ENCODE measurements at regions not wholly inside any gene's neighbourhood (a gene's known extent, or its start where the extent isn't known, plus 50 kb on each side); places are given as distances from the start of the nearest gene placed in this dataset.

GRCh38 chr5:108557686-108558085, 175.8 kb upstream of the FBXL17 start:
- TF ChIP-seq CTCF (IDR thresholded peaks at IDR 0.05) = no peak

DNA sequence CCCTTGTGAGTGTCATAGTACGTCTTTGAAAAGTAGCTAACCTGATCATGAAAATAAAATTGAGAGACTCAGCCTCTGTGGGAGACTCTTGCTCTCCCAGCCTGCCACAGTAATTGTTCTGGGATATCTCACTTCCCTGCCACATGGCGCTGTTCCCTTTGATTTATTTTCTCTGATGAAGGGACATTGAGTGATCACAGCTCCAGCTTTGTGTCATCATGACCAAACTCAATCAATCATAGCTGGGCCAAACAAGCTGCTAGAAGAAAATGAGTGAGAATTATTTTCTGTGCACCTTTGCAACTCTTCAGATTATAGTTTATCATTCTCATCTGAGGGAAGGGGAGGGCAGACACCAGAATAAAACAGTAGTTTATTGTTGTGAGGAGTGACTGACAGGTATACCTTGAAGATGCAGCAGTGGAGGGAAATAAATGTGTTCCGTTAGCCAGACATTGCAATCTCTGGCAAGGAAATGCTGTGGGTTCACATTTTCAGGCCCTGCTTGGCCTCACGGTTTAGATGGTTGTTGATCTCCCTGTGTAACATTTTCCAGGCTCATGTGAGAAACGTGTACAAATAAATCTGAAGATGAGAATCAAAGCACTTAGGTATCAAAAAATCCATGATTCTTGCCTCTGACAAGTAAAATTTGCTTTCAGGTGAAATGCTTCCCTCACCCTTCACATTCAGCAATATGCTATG, 174.7 kb upstream of the FBXL17 start:
- no peak for TF ChIP-seq CTCF (IDR thresholded peaks at IDR 0.05)

- no peak for TF ChIP-seq CTCF (IDR thresholded peaks at IDR 0.05)
Observed at GRCh38 chr5:108548684-108549596, 167.0 kb upstream of the FBXL17 start.

DNA sequence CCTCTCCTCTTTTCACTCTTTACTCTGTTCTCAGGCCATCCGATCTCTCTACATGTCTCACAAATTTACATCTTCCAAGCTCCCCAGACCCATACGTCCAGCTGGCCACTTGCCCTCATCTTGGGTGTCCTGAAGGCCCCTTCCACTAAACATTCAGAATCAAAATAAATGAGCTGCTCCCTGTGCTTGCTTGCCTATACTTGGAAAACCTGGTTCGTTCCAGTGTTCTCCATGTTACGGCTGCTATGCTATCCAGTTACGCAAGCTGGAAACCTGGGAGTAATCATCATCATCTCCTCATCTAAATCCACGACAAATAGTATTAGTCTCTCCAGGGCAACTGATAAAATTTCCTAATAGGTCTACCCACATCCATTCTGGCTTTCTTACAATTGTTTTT, 165.0 kb upstream of the FBXL17 start:
- no peak for TF ChIP-seq CTCF (IDR thresholded peaks at IDR 0.05)

GRCh38 chr5:108545301-108545700, 163.4 kb upstream of the FBXL17 start:
- TF ChIP-seq CTCF (IDR thresholded peaks at IDR 0.05) = no peak

DNA sequence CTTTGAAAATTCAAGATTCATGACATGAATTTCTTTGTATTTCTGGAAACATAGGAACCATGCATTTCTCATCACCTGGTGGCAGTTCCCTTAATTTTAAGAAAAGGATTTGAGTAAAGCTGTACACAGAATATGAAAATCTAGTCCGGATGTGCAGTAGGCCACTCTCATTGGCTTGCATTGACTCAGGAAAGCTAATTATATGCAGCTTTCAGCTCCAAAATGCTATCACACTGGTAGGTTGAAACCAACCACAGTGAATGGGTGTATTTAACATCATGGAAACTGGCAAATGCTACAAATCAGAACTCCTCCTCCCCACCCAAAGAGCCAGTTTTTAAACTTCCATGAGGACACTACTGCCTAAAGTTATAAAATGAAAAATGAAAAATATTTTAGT, 161.6 kb upstream of the FBXL17 start:
- TF ChIP-seq CTCF (IDR thresholded peaks at IDR 0.05) = no peak

GRCh38 chr5:108541836-108542235, 159.9 kb upstream of the FBXL17 start:
- TF ChIP-seq CTCF (IDR thresholded peaks at IDR 0.05) = no peak

Measured in LNCAP (cell line).